HepG2 (cell line): ENCODE measurements at regions not wholly inside any gene's neighbourhood (a gene's known extent, or its start where the extent isn't known, plus 50 kb on each side); places are given as distances from the start of the nearest gene placed in this dataset.

Experiments
- ATAC-seq: fragments of 200-7000 bp; cut with Tn5 transposase; 3 replicates; pipeline ENCODE4 v1.9.1; 2020; ENCODE audit warnings: mild to moderate bottlenecking, moderate library complexity
- BruUV-seq: library from RNA; stranded (reverse); fragments of 400-500 nt; replicated peaks from 2 replicates; lab custom pipeline; 2021; lab: Mats Ljungman, UMichigan
- CTCF ChIA-PET: fragments of 300-600 bp; formaldehyde crosslinking; extraction: SDS; loops from one replicate; lab custom pipeline; 2021; ENCODE audit warnings: low total read pairs, inconsistent platforms, low intra/inter-chr PET ratio; lab: Yijun Ruan, JAX
- POLR2A ChIA-PET: fragments of 350-600 bp; sonication (Branson Sonifier 250); formaldehyde crosslinking; loops from one replicate; lab custom pipeline; 2020; ENCODE audit warnings: antibody characterized with exemption, inconsistent platforms; lab: Yijun Ruan, JAX
- DNase-seq: peaks from one replicate; pipeline ENCODE4 v3.0.0-alpha.2; 2015; ENCODE audit warnings: low spot score
- FAIRE-seq: peaks from 3 replicates; lab custom pipeline; 2011; peaks lifted over from hg19 to GRCh38; lab: Jason Lieb, UNC
- H2AFZ ChIP-seq: one replicate; pipeline ENCODE4 v1.6.1; 2011; ENCODE audit warnings: low read length, inconsistent platforms
- H3K27ac ChIP-seq: fragments of 300-600 bp; 3 replicates; pipeline ENCODE4 v1.8.0; 2011; ENCODE audit warnings: mixed run types, mild to moderate bottlenecking, mixed read lengths, low read length, inconsistent platforms; ENCODE audit not compliant: insufficient read depth; ENCODE audit errors: extremely low read length
- H3K27me3 ChIP-seq, 2 experiments: fragments of 200-600 bp in 1 of 2; 2 replicates in 1 of 2; 3 replicates in 1 of 2; pipeline versions ENCODE4 v1.6.0 to v1.8.0; 2011; ENCODE audit warnings: low read length in 2 of 2, mild to moderate bottlenecking in 2 of 2, moderate library complexity in 2 of 2, inconsistent platforms in 1 of 2; ENCODE audit not compliant: insufficient read depth in 2 of 2, control insufficient read depth in 1 of 2
- H3K36me3 ChIP-seq, 2 experiments: fragments of 200-600 bp in 1 of 2; replicated peaks in 1 of 2; 2 replicates in 1 of 2; 3 replicates in 1 of 2; pipeline versions ENCODE4 v1.5.1 to v1.8.0; 2011; ENCODE audit warnings: low read length in 2 of 2, inconsistent platforms in 1 of 2; ENCODE audit not compliant: insufficient read depth in 2 of 2, control insufficient read depth in 1 of 2
- H3K4me1 ChIP-seq: 2 replicates; pipeline ENCODE4 v1.5.1; 2012; ENCODE audit warnings: low read length, inconsistent platforms; ENCODE audit not compliant: insufficient read depth
- H3K4me2 ChIP-seq: 2 replicates; pipeline ENCODE4 v1.6.0; 2011; ENCODE audit warnings: low read depth, low read length, inconsistent platforms
- H3K4me3 ChIP-seq, 3 experiments: fragments of 200-600 bp in 1 of 3; sonication (generic), shearing (Covaris generic) in 1 of 3; replicated peaks in 1 of 3; 2 replicates each; pipeline ENCODE4 v1.5.1; 2011 to 2016; ENCODE audit warnings: low read length in 3 of 3, inconsistent platforms in 2 of 3, low read depth in 2 of 3, mild to moderate bottlenecking in 2 of 3, control low read depth in 1 of 3, mixed read lengths in 1 of 3; ENCODE audit not compliant: insufficient read depth in 1 of 3
- H3K79me2 ChIP-seq: one replicate; pipeline ENCODE4 v1.6.1; 2011; ENCODE audit warnings: low read length, inconsistent platforms; ENCODE audit not compliant: insufficient read depth
- H3K9ac ChIP-seq: 2 replicates; pipeline ENCODE4 v1.6.0; 2011; ENCODE audit warnings: mild to moderate bottlenecking, low read depth, low read length, inconsistent platforms; ENCODE audit not compliant: insufficient read depth
- H3K9me3 ChIP-seq: 2 replicates; pipeline ENCODE4 v1.5.1; 2012; ENCODE audit warnings: mild to moderate bottlenecking, low read length
- H4K20me1 ChIP-seq: 2 replicates; pipeline ENCODE4 v1.6.0; 2011; ENCODE audit warnings: inconsistent platforms, mild to moderate bottlenecking, low read length, moderate library complexity; ENCODE audit not compliant: insufficient read depth
- BRCA1 ChIP-seq: sonication (generic); formaldehyde crosslinking; IDR thresholded peaks from 2 replicates; pipeline ENCODE4 v1.4.0; 2020; ENCODE audit warnings: missing genetic modification reagents
- KDM5A ChIP-seq: fragments of 200-600 bp; sonication (generic); IDR thresholded peaks from 2 replicates; pipeline ENCODE4 v1.7.0; 2018; ENCODE audit warnings: antibody characterized with exemption, mild to moderate bottlenecking, low read length, borderline replicate concordance
- NFAT5 ChIP-seq: sonication (generic); formaldehyde crosslinking; IDR thresholded peaks from 2 replicates; pipeline ENCODE4 v1.4.0; 2020; ENCODE audit warnings: missing genetic modification reagents
- PHF8 ChIP-seq: sonication (generic); formaldehyde crosslinking; IDR thresholded peaks from 2 replicates; pipeline ENCODE4 v1.5.0; 2020; ENCODE audit warnings: missing genetic modification reagents
- SCMH1 ChIP-seq: sonication (generic); formaldehyde crosslinking; IDR thresholded peaks from 2 replicates; pipeline ENCODE4 v1.9.0; 2021; ENCODE audit warnings: missing genetic modification reagents, mild to moderate bottlenecking, borderline replicate concordance
- ZNF10 ChIP-seq: sonication (generic); formaldehyde crosslinking; IDR thresholded peaks from 2 replicates; pipeline ENCODE4 v1.4.0; 2020; ENCODE audit warnings: mild to moderate bottlenecking, low read depth, missing genetic modification reagents, borderline replicate concordance
- ZNF33A ChIP-seq: sonication (generic); formaldehyde crosslinking; IDR thresholded peaks from 2 replicates; pipeline ENCODE4 v1.5.1; 2020; ENCODE audit warnings: missing genetic modification reagents, mild to moderate bottlenecking, moderate library complexity, borderline replicate concordance
- ZNF441 ChIP-seq: sonication (generic); formaldehyde crosslinking; IDR thresholded peaks from 2 replicates; pipeline ENCODE4 v1.7.0; 2021; ENCODE audit warnings: missing genetic modification reagents, borderline replicate concordance
- ZNF572 ChIP-seq: sonication (generic); formaldehyde crosslinking; IDR thresholded peaks from 2 replicates; pipeline ENCODE4 v1.5.1; 2020; ENCODE audit warnings: mild to moderate bottlenecking, missing genetic modification reagents
- ZXDC ChIP-seq: sonication (generic); formaldehyde crosslinking; IDR thresholded peaks from 2 replicates; pipeline ENCODE4 v1.5.0; 2020; ENCODE audit warnings: mild to moderate bottlenecking, missing genetic modification reagents
- WGBS: methylation state at CpG from one replicate; pipeline ENCODE4 v1.1.6; 2017; ENCODE audit warnings: low lambda C conversion rate; 5-methylcytosine and 5-hydroxymethylcytosine counted together
- in situ Hi-C: cut with HindIII; loops from 2 replicates; pipeline ENCODE4 v1.10.0; 2017; ENCODE audit warnings: low pct_unique_long_range_greater_than_20kb; ENCODE audit not compliant: extremely low pct_ligation_motif_present
- intact Hi-C: fragments of 100-400 bp; cut with micrococcal nuclease; formaldehyde crosslinking; loops from one replicate; pipeline ENCODE4 v1.10.0; 2022; ENCODE audit not compliant: unreplicated experiment

- DNase-seq, result no peak
- intact Hi-C loops (no loop called here), in situ Hi-C loops (no loop called here)
- Histone ChIP-seq H3K4me3 (no peak overlapping the region), H3K36me3 (no peaks in the 10 kb centered on the region), H3K79me2 (no peaks in the 10 kb centered on the region), H3K9ac (no peak overlapping the region), H3K27ac (no peak overlapping the region), H4K20me1 (no peaks in the 10 kb centered on the region), H3K27me3 (no peaks in the 10 kb centered on the region), H3K9me3 (no peaks in the 10 kb centered on the region), H3K4me1 (no peaks in the 10 kb centered on the region), H3K4me2 (no peak overlapping the region), H2AFZ (no peak overlapping the region)
- CTCF ChIA-PET, result no interaction called here
- no peak for FAIRE-seq
- 22% methylated on average over 4 of the region's 4 CpGs for WGBS
- BruUV-seq, result no TSS peak
- no peak for TF ChIP-seq ZXDC (CRISPR knock-in tag)
- no peak for TF ChIP-seq NFAT5 (CRISPR knock-in tag)
- TF ChIP-seq KDM5A, result no peak
- no peak for TF ChIP-seq ZNF441
- TF ChIP-seq BRCA1 (CRISPR knock-in tag), result no peak
- no peak for TF ChIP-seq SCMH1 (CRISPR knock-in tag)
- TF ChIP-seq ZNF572 (CRISPR knock-in tag), result no peak
- TF ChIP-seq ZNF33A, result no peak
- TF ChIP-seq PHF8, result no peak
- TF ChIP-seq ZNF10, result no peak
- no peak for ATAC-seq
- POLR2A ChIA-PET, result no interaction called here
Measured at GRCh38 chr9:111102793-111103464, 64.7 kb upstream of the LPAR1 start.
